Progenitor cell of endocrine pancreas (in vitro differentiated cells): ENCODE measurements at regions not wholly inside any gene's neighbourhood (a gene's known extent, or its start where the extent isn't known, plus 50 kb on each side); places are given as distances from the start of the nearest gene placed in this dataset.

Source experiments
- DNase-seq: peaks from one replicate; pipeline ENCODE4 v3.0.0; 2021; ENCODE audit warnings: low spot score; ENCODE audit not compliant: unreplicated experiment
- H3K27ac Mint-ChIP-seq: 2 replicates; pipeline ENCODE4 v1.8.0; 2021; ENCODE audit warnings: mild to moderate bottlenecking, moderate library complexity, mixed read lengths
- H3K27me3 Mint-ChIP-seq: 2 replicates; pipeline ENCODE4 v1.8.0; 2021; ENCODE audit warnings: mixed read lengths
- H3K36me3 Mint-ChIP-seq: 2 replicates; pipeline ENCODE4 v1.8.0; 2022; ENCODE audit warnings: mixed read lengths; ENCODE audit not compliant: insufficient read depth
- H3K4me1 Mint-ChIP-seq: 2 replicates; pipeline ENCODE4 v1.8.0; 2021; ENCODE audit warnings: low read depth, mixed read lengths
- H3K4me3 Mint-ChIP-seq: 2 replicates; pipeline ENCODE4 v1.8.0; 2021; ENCODE audit warnings: low read depth, mild to moderate bottlenecking, moderate library complexity, mixed read lengths
- H3K9me3 Mint-ChIP-seq: 2 replicates; pipeline ENCODE4 v1.8.0; 2021; ENCODE audit warnings: low read depth, mixed read lengths
- CTCF ChIP-seq: fragments of 200-600 bp; sonication (generic); IDR thresholded peaks from one replicate; pipeline ENCODE4 v1.5.0; 2021; ENCODE audit warnings: antibody characterized with exemption, mild to moderate bottlenecking; ENCODE audit not compliant: unreplicated experiment

- H3K9me3 Mint-ChIP-seq: peaks cover 24% of the 10 kb centered on the region
- H3K4me1 Mint-ChIP-seq: no peaks in the 10 kb centered on the region
- H3K4me3 Mint-ChIP-seq: no peak overlapping the region
- TF ChIP-seq CTCF: no peak
- H3K27me3 Mint-ChIP-seq: peaks cover 39% of the 10 kb centered on the region
- H3K27ac Mint-ChIP-seq: no peak overlapping the region
- no peak for DNase-seq
- peaks cover 4% of the 10 kb centered on the region for H3K36me3 Mint-ChIP-seq
Measured at GRCh38 chr2:45153121-45153520, 143.9 kb upstream of the SIX2 start.

GRCh38 chr2:45152691-45153090 is 143.4 kb upstream of the SIX2 start:
- Mint-ChIP-seq H3K27me3 (peaks cover 37% of the 10 kb centered on the region), H3K4me1 (no peaks in the 10 kb centered on the region), H3K4me3 (no peak overlapping the region), H3K9me3 (peaks cover 26% of the 10 kb centered on the region), H3K36me3 (peaks cover 4% of the 10 kb centered on the region), H3K27ac (no peak overlapping the region)
- no peak for TF ChIP-seq CTCF
- DNase-seq: no peak

GRCh38 chr2:45145073-45145899 is 136.0 kb upstream of the SIX2 start:
- peaks cover 10% of the 10 kb centered on the region for H3K4me1 Mint-ChIP-seq
- no peak overlapping the region for H3K27ac Mint-ChIP-seq
- DNase-seq: no peak
- peaks cover 51% of the 10 kb centered on the region for H3K27me3 Mint-ChIP-seq
- no peak for TF ChIP-seq CTCF
- H3K9me3 Mint-ChIP-seq: peaks cover 32% of the 10 kb centered on the region
- peaks cover 3% of the 10 kb centered on the region for H3K36me3 Mint-ChIP-seq
- no peak overlapping the region for H3K4me3 Mint-ChIP-seq

GRCh38 chr2:45141883-45142866 is 132.9 kb upstream of the SIX2 start:
- TF ChIP-seq CTCF: no peak
- H3K4me3 Mint-ChIP-seq: no peak overlapping the region
- peaks cover 10% of the 10 kb centered on the region for H3K4me1 Mint-ChIP-seq
- H3K27me3 Mint-ChIP-seq: peaks cover 51% of the 10 kb centered on the region
- DNase-seq: no peak
- no peak overlapping the region for H3K27ac Mint-ChIP-seq
- no peaks in the 10 kb centered on the region for H3K36me3 Mint-ChIP-seq
- H3K9me3 Mint-ChIP-seq: peaks cover 8% of the 10 kb centered on the region

- peaks cover 10% of the 10 kb centered on the region for H3K4me1 Mint-ChIP-seq
- no peak overlapping the region for H3K4me3 Mint-ChIP-seq
- H3K27ac Mint-ChIP-seq: no peak overlapping the region
- peaks cover 50% of the 10 kb centered on the region for H3K27me3 Mint-ChIP-seq
- H3K36me3 Mint-ChIP-seq: no peaks in the 10 kb centered on the region
- no peak for DNase-seq
- H3K9me3 Mint-ChIP-seq: no peaks in the 10 kb centered on the region
- no peak for TF ChIP-seq CTCF
Measured at GRCh38 chr2:45140675-45141074, 131.4 kb upstream of the SIX2 start.
